IMR-90 (cell line): ENCODE measurements at regions not wholly inside any gene's neighbourhood (a gene's known extent, or its start where the extent isn't known, plus 50 kb on each side); places are given as distances from the start of the nearest gene placed in this dataset.

Source experiments
- ATAC-seq: fragments of 200-7000 bp; cut with Tn5 transposase; 2 replicates; pipeline ENCODE4 v1.9.1; 2020; ENCODE audit warnings: low read depth, mild to moderate bottlenecking, moderate library complexity
- BruUV-seq: library from RNA; stranded (reverse); fragments of 400-500 nt; replicated peaks from 2 replicates; lab custom pipeline; 2021; lab: Mats Ljungman, UMichigan
- CTCF ChIA-PET: fragments of 300-600 bp; formaldehyde crosslinking; extraction: SDS; loops from one replicate; lab custom pipeline; 2021; ENCODE audit warnings: antibody characterized with exemption; lab: Yijun Ruan, JAX
- POLR2A ChIA-PET: fragments of 300-600 bp; sonication (Branson Sonifier 250); formaldehyde crosslinking; loops from one replicate; lab custom pipeline; 2022; ENCODE audit warnings: antibody characterized with exemption; ENCODE audit not compliant: unreplicated experiment; lab: Charles Lee
- DNase-seq: peaks from one replicate; pipeline ENCODE4 v3.0.0; 2013
- H2AFZ ChIP-seq: replicated peaks from 2 replicates; pipeline ENCODE3; 2013; ENCODE audit warnings: low read length, mild to moderate bottlenecking; ENCODE audit not compliant: poor library complexity
- H2AK5ac ChIP-seq: 2 replicates; pipeline ENCODE4 v1.6.1; 2013; ENCODE audit warnings: low read depth, low read length, inconsistent platforms
- H2AK9ac ChIP-seq: replicated peaks from 2 replicates; pipeline ENCODE3; 2013; ENCODE audit warnings: mild to moderate bottlenecking, low read depth, low read length, moderate library complexity; ENCODE audit not compliant: poor library complexity
- H2BK120ac ChIP-seq: 2 replicates; pipeline ENCODE4 v1.6.1; 2013; ENCODE audit warnings: low read depth, low read length, inconsistent platforms
- H2BK15ac ChIP-seq: 3 replicates; pipeline ENCODE4 v1.6.1; 2013; ENCODE audit warnings: low read depth, low read length, inconsistent platforms
- H2BK20ac ChIP-seq: 2 replicates; pipeline ENCODE4 v1.6.1; 2013; ENCODE audit warnings: low read depth, mild to moderate bottlenecking, inconsistent platforms, low read length, moderate library complexity
- H2BK5ac ChIP-seq: 2 replicates; pipeline ENCODE4 v1.6.1; 2013; ENCODE audit warnings: mild to moderate bottlenecking, low read depth, low read length, inconsistent platforms; ENCODE audit not compliant: poor library complexity, severe bottlenecking
- H3K14ac ChIP-seq: replicated peaks from 2 replicates; pipeline ENCODE4 v1.6.1; 2013; ENCODE audit warnings: low read depth, low read length, inconsistent platforms
- H3K18ac ChIP-seq: 2 replicates; pipeline ENCODE4 v1.6.1; 2013; ENCODE audit warnings: low read depth, low read length, control low read depth
- H3K23ac ChIP-seq: 2 replicates; pipeline ENCODE4 v1.6.1; 2013; ENCODE audit warnings: low read depth, low read length, inconsistent platforms
- H3K27ac ChIP-seq: 2 replicates; pipeline ENCODE4 v1.5.1; 2013; ENCODE audit warnings: mild to moderate bottlenecking, control low read depth, low read length; ENCODE audit not compliant: insufficient read depth
- H3K27me3 ChIP-seq: 2 replicates; pipeline ENCODE4 v1.6.1; 2013; ENCODE audit warnings: low read length; ENCODE audit not compliant: control insufficient read depth, insufficient read depth
- H3K36me3 ChIP-seq: 2 replicates; pipeline ENCODE4 v1.6.1; 2013; ENCODE audit warnings: low read length, mixed read lengths; ENCODE audit not compliant: control insufficient read depth, insufficient read depth
- H3K4ac ChIP-seq: 2 replicates; pipeline ENCODE4 v1.6.1; 2013; ENCODE audit warnings: low read depth, low read length, inconsistent platforms
- H3K4me1 ChIP-seq: 2 replicates; pipeline ENCODE4 v1.6.1; 2013; ENCODE audit warnings: low read length, mixed read lengths; ENCODE audit not compliant: control insufficient read depth, insufficient read depth
- H3K4me2 ChIP-seq: 2 replicates; pipeline ENCODE4 v1.6.1; 2013; ENCODE audit warnings: low read depth, mild to moderate bottlenecking, control low read depth, low read length, moderate library complexity
- H3K4me3 ChIP-seq: 2 replicates; pipeline ENCODE4 v1.5.1; 2013; ENCODE audit warnings: low read depth, mild to moderate bottlenecking, control low read depth, low read length, moderate library complexity; ENCODE audit not compliant: insufficient read depth
- H3K56ac ChIP-seq: 2 replicates; pipeline ENCODE4 v1.6.1; 2013; ENCODE audit warnings: low read length, inconsistent platforms; ENCODE audit not compliant: insufficient read depth; ENCODE audit errors: extremely low read depth
- H3K79me1 ChIP-seq, 2 experiments: 2 replicates each; pipeline ENCODE4 v1.6.1; 2013; ENCODE audit warnings: low read length in 2 of 2, inconsistent platforms in 1 of 2, low read depth in 1 of 2
- H3K9ac ChIP-seq: 2 replicates; pipeline ENCODE4 v1.6.1; 2013; ENCODE audit warnings: low read depth, low read length, control low read depth
- H3K9me1 ChIP-seq: 2 replicates; pipeline ENCODE4 v1.6.1; 2013; ENCODE audit warnings: low read length, inconsistent platforms; ENCODE audit not compliant: insufficient read depth
- H3K9me3 ChIP-seq: 2 replicates; pipeline ENCODE4 v1.6.1; 2013; ENCODE audit warnings: low read length; ENCODE audit not compliant: control insufficient read depth, insufficient read depth
- H4K20me1 ChIP-seq: 2 replicates; pipeline ENCODE4 v1.6.1; 2013; ENCODE audit warnings: low read length, inconsistent platforms; ENCODE audit not compliant: insufficient read depth
- H4K5ac ChIP-seq: 2 replicates; pipeline ENCODE4 v1.6.1; 2013; ENCODE audit warnings: mild to moderate bottlenecking, low read depth, low read length, control low read depth
- H4K8ac ChIP-seq, 2 experiments: 2 replicates each; pipeline ENCODE4 v1.6.1; 2013; ENCODE audit warnings: low read depth in 2 of 2, low read length in 2 of 2, control low read depth in 1 of 2, inconsistent platforms in 1 of 2
- H4K91ac ChIP-seq: 2 replicates; pipeline ENCODE4 v1.6.1; 2013; ENCODE audit warnings: low read depth, low read length, inconsistent platforms; ENCODE audit not compliant: insufficient read depth
- BHLHE40 ChIP-seq: fragments of 150-350 bp; IDR thresholded peaks from 2 replicates; pipeline ENCODE4 v1.6.1; 2016; ENCODE audit warnings: mild to moderate bottlenecking, low read depth, low read length
- CEBPB ChIP-seq: IDR thresholded peaks from 2 replicates; pipeline ENCODE4 v1.6.1; 2012; ENCODE audit warnings: low read depth, low read length, improper control_type of control experiment
- CHD1 ChIP-seq: IDR thresholded peaks from 2 replicates; pipeline ENCODE4 v1.6.1; 2012; ENCODE audit warnings: low read depth, low read length, improper control_type of control experiment
- ELK1 ChIP-seq: fragments of 150-350 bp; IDR thresholded peaks from 2 replicates; pipeline ENCODE4 v1.6.1; 2016; ENCODE audit warnings: low read depth, mild to moderate bottlenecking, low read length, moderate library complexity, borderline replicate concordance
- FOS ChIP-seq: fragments of 150-350 bp; IDR thresholded peaks from 2 replicates; pipeline ENCODE4 v1.6.1; 2016; ENCODE audit warnings: low read depth, low read length
- MAFK ChIP-seq: IDR thresholded peaks from 2 replicates; pipeline ENCODE4 v1.6.1; 2012; ENCODE audit warnings: low read depth, low read length, improper control_type of control experiment
- MXI1 ChIP-seq: IDR thresholded peaks from 2 replicates; pipeline ENCODE4 v1.6.1; 2012; ENCODE audit warnings: low read depth, mild to moderate bottlenecking, low read length, moderate library complexity, borderline replicate concordance
- POLR2A ChIP-seq: IDR thresholded peaks from 2 replicates; pipeline ENCODE4 v1.6.1; 2012; ENCODE audit warnings: mild to moderate bottlenecking, low read depth, low read length
- RCOR1 ChIP-seq: IDR thresholded peaks from 2 replicates; pipeline ENCODE4 v1.6.1; 2012; ENCODE audit warnings: mild to moderate bottlenecking, low read length, improper control_type of control experiment; ENCODE audit not compliant: insufficient replicate concordance
- SMC3 ChIP-seq: fragments of 150-350 bp; IDR thresholded peaks from 2 replicates; pipeline ENCODE4 v1.6.1; 2016; ENCODE audit warnings: low read depth, mild to moderate bottlenecking, antibody characterized with exemption, low read length, moderate library complexity
- USF2 ChIP-seq: fragments of 150-350 bp; IDR thresholded peaks from 2 replicates; pipeline ENCODE4 v1.6.1; 2017; ENCODE audit warnings: mild to moderate bottlenecking, antibody characterized with exemption, low read length, low read depth
- dilution Hi-C: fragments of 300-500 bp; cut with HindIII; formaldehyde crosslinking; loops from one replicate; pipeline ENCODE4 v1.14.3; 2018; ENCODE audit warnings: low sequenced_read_pairs; ENCODE audit not compliant: unreplicated experiment
- in situ Hi-C: fragments of 300-500 bp; cut with MboI; formaldehyde crosslinking; loops from 3 replicates; pipeline ENCODE4 v1.14.3; 2019; ENCODE audit warnings: low sequenced_read_pairs, inconsistent platforms, mixed read lengths
- intact Hi-C: fragments of 100-400 bp; cut with micrococcal nuclease; formaldehyde crosslinking; loops from 2 replicates; pipeline ENCODE4 v1.10.0; 2022

GRCh38 chr1:72524021-72524420 lies 241.7 kb upstream of the NEGR1 start:
- H3K36me3 ChIP-seq: no peaks in the 10 kb centered on the region
- H2BK120ac ChIP-seq: no peak overlapping the region
- H3K23ac ChIP-seq: no peak overlapping the region
- H2AFZ ChIP-seq: no peak overlapping the region
- no peak overlapping the region for H2BK5ac ChIP-seq
- TF ChIP-seq BHLHE40 (no peak), CEBPB (no peak), RCOR1 (no peak), POLR2A (no peak), MXI1 (no peak), MAFK (no peak), SMC3 (no peak), FOS (no peak), CHD1 (no peak), ELK1 (no peak), USF2 (no peak)
- H4K20me1 ChIP-seq: no peaks in the 10 kb centered on the region
- H2BK15ac ChIP-seq: no peak overlapping the region
- H3K56ac ChIP-seq: no peak overlapping the region
- no peaks in the 10 kb centered on the region for H3K9me3 ChIP-seq
- no peak overlapping the region for H3K27ac ChIP-seq
- no peak overlapping the region for H2BK20ac ChIP-seq
- no peak overlapping the region for H2AK9ac ChIP-seq
- ATAC-seq: no peak
- no peak overlapping the region for H3K4me2 ChIP-seq
- H4K8ac ChIP-seq: no peak overlapping the region
- H3K4me3 ChIP-seq: no peak overlapping the region
- H3K9me1 ChIP-seq: no peaks in the 10 kb centered on the region
- H3K4ac ChIP-seq: no peak overlapping the region
- no peak overlapping the region for H4K91ac ChIP-seq
- dilution Hi-C loops: no loop called here
- H3K14ac ChIP-seq: no peak overlapping the region
- in situ Hi-C loops: no loop called here
- no peak overlapping the region for H3K18ac ChIP-seq
- no TSS peak for BruUV-seq
- ChIA-PET CTCF (no interaction called here), POLR2A (no interaction called here)
- H3K4me1 ChIP-seq: no peaks in the 10 kb centered on the region
- H3K79me1 ChIP-seq: no peaks in the 10 kb centered on the region
- no peak overlapping the region for H2AK5ac ChIP-seq
- no peak overlapping the region for H3K9ac ChIP-seq
- H4K5ac ChIP-seq: no peak overlapping the region
- intact Hi-C loops: no loop called here
- no peaks in the 10 kb centered on the region for H3K27me3 ChIP-seq
- no peak for DNase-seq
